AG04450 (cell line): ENCODE measurements at regions not wholly inside any gene's neighbourhood (a gene's known extent, or its start where the extent isn't known, plus 50 kb on each side); places are given as distances from the start of the nearest gene placed in this dataset.
"Not testable (repeated sequence)": the region's sequence is repeated elsewhere in the genome, so short reads cannot be mapped to it uniquely, and the experiment has no call there.

Experiments
- CTCF ChIA-PET: fragments of 300-600, 350-600 bp; formaldehyde crosslinking; extraction: SDS; loops from one replicate; lab custom pipeline; 2022; ENCODE audit warnings: antibody characterized with exemption, inconsistent platforms; lab: Charles Lee
- POLR2A ChIA-PET: fragments of 350-600 bp; formaldehyde crosslinking; extraction: SDS; loops from one replicate; lab custom pipeline; 2021; ENCODE audit warnings: antibody characterized with exemption, inconsistent platforms; lab: Yijun Ruan, JAX
- DNase-seq: peaks from one replicate; pipeline ENCODE4 v3.0.0-alpha.2; 2011; ENCODE audit warnings: low read depth, low spot score
- H3K27ac ChIP-seq: one replicate; pipeline ENCODE4 v1.5.1; 2012; ENCODE audit warnings: low read depth, low read length, control low read depth
- H3K27me3 ChIP-seq: one replicate; pipeline ENCODE4 v1.6.0; 2012; ENCODE audit warnings: low read length; ENCODE audit not compliant: control insufficient read depth, insufficient read depth
- H3K4me3 ChIP-seq: 2 replicates; pipeline ENCODE4 v1.5.1; 2011; ENCODE audit warnings: mild to moderate bottlenecking, low read depth, low read length, control low read depth
- H3K9me3 ChIP-seq: 2 replicates; pipeline ENCODE4 v1.5.1; 2012; ENCODE audit warnings: low read length; ENCODE audit not compliant: control insufficient read depth, insufficient read depth
- TF ChIP-seq, protein P1 (sequence below): IDR thresholded peaks from 2 replicates; pipeline ENCODE4 v1.5.1; 2011; ENCODE audit warnings: low read depth, low read length, control low read depth, inconsistent platforms

DNA sequence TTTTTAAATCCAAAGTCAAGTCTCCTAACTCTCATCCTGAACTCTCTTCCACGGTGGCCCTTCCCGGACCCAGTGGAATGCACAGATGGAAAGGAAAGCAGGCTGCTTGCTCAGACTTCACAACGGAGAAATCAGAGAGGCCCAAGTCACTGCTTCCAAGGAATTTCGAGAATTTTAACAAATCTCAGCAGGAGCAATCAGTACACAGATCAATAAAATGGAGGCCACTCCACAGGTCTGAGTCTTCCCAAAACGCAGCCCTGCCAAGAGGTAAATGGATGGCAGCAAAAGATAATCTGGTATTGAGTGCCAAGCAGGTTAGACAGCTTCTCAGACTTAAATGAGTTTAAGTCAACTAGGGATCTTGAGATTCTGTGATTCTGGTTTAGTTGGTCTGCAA is 81.1 kb upstream of the TIAM1 start:
- DNase-seq: no peak
- TF ChIP-seq, protein P1, sequence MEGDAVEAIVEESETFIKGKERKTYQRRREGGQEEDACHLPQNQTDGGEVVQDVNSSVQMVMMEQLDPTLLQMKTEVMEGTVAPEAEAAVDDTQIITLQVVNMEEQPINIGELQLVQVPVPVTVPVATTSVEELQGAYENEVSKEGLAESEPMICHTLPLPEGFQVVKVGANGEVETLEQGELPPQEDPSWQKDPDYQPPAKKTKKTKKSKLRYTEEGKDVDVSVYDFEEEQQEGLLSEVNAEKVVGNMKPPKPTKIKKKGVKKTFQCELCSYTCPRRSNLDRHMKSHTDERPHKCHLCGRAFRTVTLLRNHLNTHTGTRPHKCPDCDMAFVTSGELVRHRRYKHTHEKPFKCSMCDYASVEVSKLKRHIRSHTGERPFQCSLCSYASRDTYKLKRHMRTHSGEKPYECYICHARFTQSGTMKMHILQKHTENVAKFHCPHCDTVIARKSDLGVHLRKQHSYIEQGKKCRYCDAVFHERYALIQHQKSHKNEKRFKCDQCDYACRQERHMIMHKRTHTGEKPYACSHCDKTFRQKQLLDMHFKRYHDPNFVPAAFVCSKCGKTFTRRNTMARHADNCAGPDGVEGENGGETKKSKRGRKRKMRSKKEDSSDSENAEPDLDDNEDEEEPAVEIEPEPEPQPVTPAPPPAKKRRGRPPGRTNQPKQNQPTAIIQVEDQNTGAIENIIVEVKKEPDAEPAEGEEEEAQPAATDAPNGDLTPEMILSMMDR: no peak
- ChIA-PET POLR2A (no interaction called here), CTCF (no interaction called here)
- H3K9me3 ChIP-seq: no peaks in the 10 kb centered on the region; the same call in 1 of the 2 replicates
- H3K27me3 ChIP-seq: no peaks in the 10 kb centered on the region
- no peak overlapping the region for H3K4me3 ChIP-seq
- H3K27ac ChIP-seq: no peak overlapping the region

DNA sequence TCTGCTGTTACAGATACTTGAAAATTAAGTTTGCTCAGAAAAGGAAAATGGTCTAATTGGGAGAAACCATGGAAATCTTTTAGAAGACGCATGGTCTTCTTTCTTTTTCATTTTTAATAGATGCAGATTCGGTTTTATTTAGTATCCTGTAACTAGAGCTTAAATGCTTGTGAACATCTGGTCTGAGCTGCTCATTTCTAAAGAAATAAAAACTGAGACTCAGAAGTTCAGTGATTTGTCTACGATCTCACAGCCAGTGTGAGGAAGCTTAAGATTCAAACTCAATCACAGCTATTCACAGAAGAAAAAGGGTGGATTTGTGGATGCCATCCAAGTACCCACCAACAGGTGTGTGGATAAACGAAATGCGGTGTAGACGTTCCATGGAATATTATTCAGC is 80.0 kb upstream of the TIAM1 start:
- no peaks in the 10 kb centered on the region for H3K27me3 ChIP-seq
- H3K9me3 ChIP-seq: no peaks in the 10 kb centered on the region
- no peak for DNase-seq
- ChIA-PET POLR2A (no interaction called here), CTCF (no interaction called here)
- TF ChIP-seq, protein P1: no peak
- no peak overlapping the region for H3K27ac ChIP-seq
- no peak overlapping the region for H3K4me3 ChIP-seq

DNA sequence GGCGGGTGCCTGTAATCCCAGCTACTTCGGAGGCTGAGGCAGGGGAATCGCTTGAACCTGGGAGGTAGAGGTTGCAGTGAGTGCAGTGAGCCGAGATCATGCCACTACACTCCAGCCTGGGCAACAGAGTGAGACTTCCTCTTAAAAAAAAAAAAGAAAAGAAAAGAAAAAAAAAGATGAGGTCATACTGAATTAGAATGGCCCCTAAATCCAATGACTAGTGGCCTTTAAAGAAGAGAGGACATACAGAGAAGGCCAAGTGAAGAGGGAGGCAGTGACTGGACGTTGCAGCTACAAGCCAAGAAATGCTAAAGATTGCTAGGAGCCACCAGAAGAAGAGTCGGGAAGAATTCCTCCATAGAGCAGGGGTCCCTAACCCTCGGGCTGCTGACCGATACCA is 76.9 kb upstream of the TIAM1 start:
- Histone ChIP-seq H3K27me3 (no peaks in the 10 kb centered on the region), H3K9me3 (no peaks in the 10 kb centered on the region; the same call in none of the 2 replicates), H3K4me3 (no peak overlapping the region), H3K27ac (no peak overlapping the region)
- ChIA-PET POLR2A (no interaction called here), CTCF (no interaction called here)
- no peak for DNase-seq
- TF ChIP-seq, protein P1: no peak

DNA sequence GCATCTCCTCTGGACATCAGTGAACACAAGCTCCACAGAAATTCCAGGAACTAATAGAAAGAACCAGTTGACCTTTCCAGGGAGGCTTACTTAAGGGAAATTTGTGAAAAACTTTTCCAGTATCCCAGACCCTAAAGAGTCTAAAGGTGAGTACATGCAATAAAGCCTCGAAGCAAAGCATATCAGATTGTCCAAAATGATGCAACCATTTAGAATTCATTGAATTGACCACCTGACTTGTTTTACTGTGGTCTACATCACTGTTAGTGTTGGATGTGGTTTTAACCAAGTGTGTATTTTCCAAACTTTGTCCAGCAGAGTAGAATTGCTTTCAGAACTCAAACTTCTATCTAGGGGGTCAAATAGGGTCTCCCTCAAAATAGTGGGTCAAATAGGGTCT is 76.3 kb upstream of the TIAM1 start:
- Histone ChIP-seq H3K27ac (no peak overlapping the region), H3K9me3 (no peaks in the 10 kb centered on the region; the same call in none of the 2 replicates), H3K27me3 (no peaks in the 10 kb centered on the region), H3K4me3 (no peak overlapping the region)
- POLR2A ChIA-PET: no interaction called here
- CTCF ChIA-PET: no interaction called here
- DNase-seq: no peak
- TF ChIP-seq, protein P1: no peak

DNA sequence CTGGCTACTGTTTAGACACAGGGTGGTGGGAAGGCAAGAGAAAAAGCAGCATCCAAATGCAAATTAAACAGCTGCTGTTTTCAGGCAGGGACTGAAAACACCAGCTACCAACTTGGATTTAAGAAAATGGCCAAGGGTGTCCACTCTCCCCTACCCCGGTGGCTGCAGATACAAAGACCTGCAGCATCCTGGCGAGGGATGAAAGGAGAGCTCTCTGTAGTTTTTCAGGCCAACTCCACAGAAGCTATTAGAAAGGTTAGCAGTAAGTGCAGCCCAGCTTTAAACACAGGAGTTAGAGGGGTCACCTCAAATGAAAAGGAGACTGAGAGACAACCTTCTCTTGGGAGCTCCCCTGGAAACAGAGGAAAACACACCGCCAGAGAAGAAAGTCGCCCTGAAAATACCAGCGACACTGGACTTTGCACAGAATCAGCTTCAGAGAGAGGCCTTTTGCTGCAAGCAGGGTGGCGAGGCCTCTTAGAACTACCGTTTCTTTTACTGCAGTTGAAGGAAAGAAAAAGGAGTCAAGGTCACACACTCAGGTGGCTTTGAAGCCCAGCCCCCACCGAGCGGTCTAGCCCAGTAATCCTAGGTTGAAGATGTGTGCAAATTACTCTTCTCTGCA is 74.4 kb upstream of the TIAM1 start:
- TF ChIP-seq, protein P1: no peak
- Histone ChIP-seq H3K4me3 (no peak overlapping the region), H3K9me3 (no peaks in the 10 kb centered on the region; the same call in none of the 2 replicates), H3K27me3 (no peaks in the 10 kb centered on the region), H3K27ac (no peak overlapping the region)
- ChIA-PET CTCF (no interaction called here), POLR2A (no interaction called here)
- DNase-seq: no peak

DNA sequence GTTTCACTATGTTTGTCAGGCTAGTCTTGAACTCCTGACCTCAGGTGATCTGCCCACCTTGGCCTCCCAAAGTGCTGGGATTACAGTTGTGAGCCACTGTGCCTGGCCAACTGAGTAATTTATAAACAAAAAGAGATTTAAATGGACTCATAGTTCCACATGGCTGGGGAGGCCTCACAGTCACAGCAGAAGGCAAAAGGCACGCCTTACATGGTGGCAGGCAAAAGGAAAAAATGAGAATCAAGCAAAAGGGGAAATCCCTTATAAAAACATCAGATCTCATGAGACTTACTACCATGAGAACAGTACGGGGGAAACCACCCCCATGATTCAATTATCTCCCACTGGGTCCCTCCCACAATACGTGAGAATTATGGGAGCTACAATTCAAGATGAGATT is 73.2 kb upstream of the TIAM1 start:
- H3K27me3 ChIP-seq, POLR2A ChIA-PET, CTCF ChIA-PET, DNase-seq, H3K27ac ChIP-seq, H3K9me3 ChIP-seq, H3K4me3 ChIP-seq: not testable (repeated sequence)
